ENCODE measurements at regions not wholly inside any gene's neighbourhood (a gene's known extent, or its start where the extent isn't known, plus 50 kb on each side); places are given as distances from the start of the nearest gene placed in this dataset.

GRCh38 chr10:4334871-4335270 lies 491.1 kb upstream of the AKR1E2 start:
- H3K9me1 ChIP-seq (ENCODE audit: control insufficient read depth, extremely low read depth, insufficient read depth, low read length): peaks cover 3% of the 10 kb centered on the region
- no peak overlapping the region for H3K27ac ChIP-seq (ENCODE audit: control insufficient read depth, insufficient read depth, low read length)
- no peak overlapping the region for H3K9ac ChIP-seq (ENCODE audit: control insufficient read depth, extremely low read depth, insufficient read depth, low read length)
- H3K36me3 ChIP-seq (ENCODE audit: control insufficient read depth in 2 of 2, extremely low read depth in 1 of 2, insufficient read depth in 2 of 2, low read length in 2 of 2): no peaks in the 10 kb centered on the region
- H3K4me1 ChIP-seq (ENCODE audit: control insufficient read depth, extremely low read depth, insufficient read depth, low read length): peaks cover 10% of the 10 kb centered on the region
- no peak for TF ChIP-seq EZH2 (IDR thresholded peaks at IDR 0.05; ENCODE audit: low read length)
- TF ChIP-seq, protein P1, sequence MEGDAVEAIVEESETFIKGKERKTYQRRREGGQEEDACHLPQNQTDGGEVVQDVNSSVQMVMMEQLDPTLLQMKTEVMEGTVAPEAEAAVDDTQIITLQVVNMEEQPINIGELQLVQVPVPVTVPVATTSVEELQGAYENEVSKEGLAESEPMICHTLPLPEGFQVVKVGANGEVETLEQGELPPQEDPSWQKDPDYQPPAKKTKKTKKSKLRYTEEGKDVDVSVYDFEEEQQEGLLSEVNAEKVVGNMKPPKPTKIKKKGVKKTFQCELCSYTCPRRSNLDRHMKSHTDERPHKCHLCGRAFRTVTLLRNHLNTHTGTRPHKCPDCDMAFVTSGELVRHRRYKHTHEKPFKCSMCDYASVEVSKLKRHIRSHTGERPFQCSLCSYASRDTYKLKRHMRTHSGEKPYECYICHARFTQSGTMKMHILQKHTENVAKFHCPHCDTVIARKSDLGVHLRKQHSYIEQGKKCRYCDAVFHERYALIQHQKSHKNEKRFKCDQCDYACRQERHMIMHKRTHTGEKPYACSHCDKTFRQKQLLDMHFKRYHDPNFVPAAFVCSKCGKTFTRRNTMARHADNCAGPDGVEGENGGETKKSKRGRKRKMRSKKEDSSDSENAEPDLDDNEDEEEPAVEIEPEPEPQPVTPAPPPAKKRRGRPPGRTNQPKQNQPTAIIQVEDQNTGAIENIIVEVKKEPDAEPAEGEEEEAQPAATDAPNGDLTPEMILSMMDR (optimal IDR thresholded peaks at IDR 0.05 in 1 of 3, IDR thresholded peaks at IDR 0.05 in 1 of 3, conservative IDR thresholded peaks at IDR 0.05 in 1 of 3; ENCODE audit: extremely low read depth in 1 of 3, insufficient read depth in 2 of 3, low read length in 3 of 3): no peak
- H2AFZ ChIP-seq (ENCODE audit: control insufficient read depth, low read length): no peak overlapping the region
- dilution Hi-C loops (cut with MboI; ENCODE audit: extremely low pct_ligation_motif_present, low sequenced_read_pairs): no loop called here
- H3K27me3 ChIP-seq (ENCODE audit: control insufficient read depth, extremely low read depth, insufficient read depth, low read length): no peaks in the 10 kb centered on the region
- H3K79me2 ChIP-seq (ENCODE audit: control insufficient read depth, insufficient read depth, low read length): no peaks in the 10 kb centered on the region
- no peak for DNase-seq (ENCODE audit: low read depth, low spot score)
- H3K4me2 ChIP-seq (ENCODE audit: control insufficient read depth, extremely low read depth, insufficient read depth, low read depth, low read length): no peak overlapping the region
- FAIRE-seq: no peak
- H3K4me3 ChIP-seq (ENCODE audit: control insufficient read depth in 2 of 3, extremely low read depth in 1 of 3, insufficient read depth in 2 of 3, low read depth in 1 of 3, low read length in 3 of 3): no peak overlapping the region
- H4K20me1 ChIP-seq (ENCODE audit: control insufficient read depth, extremely low read depth, insufficient read depth, low read length): no peaks in the 10 kb centered on the region
- peaks cover 6% of the 10 kb centered on the region for H3K9me3 ChIP-seq (ENCODE audit: control insufficient read depth, low read depth, low read length)

- peaks cover 15% of the 10 kb centered on the region for H3K4me1 ChIP-seq (ENCODE audit: control insufficient read depth, extremely low read depth, insufficient read depth, low read length)
- dilution Hi-C loops (cut with MboI; ENCODE audit: extremely low pct_ligation_motif_present, low sequenced_read_pairs): no loop called here
- no peaks in the 10 kb centered on the region for H3K27me3 ChIP-seq (ENCODE audit: control insufficient read depth, extremely low read depth, insufficient read depth, low read length)
- no peak for TF ChIP-seq EZH2 (IDR thresholded peaks at IDR 0.05; ENCODE audit: low read length)
- TF ChIP-seq, protein P1 (optimal IDR thresholded peaks at IDR 0.05 in 1 of 3, IDR thresholded peaks at IDR 0.05 in 1 of 3, conservative IDR thresholded peaks at IDR 0.05 in 1 of 3; ENCODE audit: extremely low read depth in 1 of 3, insufficient read depth in 2 of 3, low read length in 3 of 3): no peak
- H3K36me3 ChIP-seq (ENCODE audit: control insufficient read depth in 2 of 2, extremely low read depth in 1 of 2, insufficient read depth in 2 of 2, low read length in 2 of 2): no peaks in the 10 kb centered on the region
- peaks cover 3% of the 10 kb centered on the region for H3K9me1 ChIP-seq (ENCODE audit: control insufficient read depth, extremely low read depth, insufficient read depth, low read length)
- H4K20me1 ChIP-seq (ENCODE audit: control insufficient read depth, extremely low read depth, insufficient read depth, low read length): no peaks in the 10 kb centered on the region
- no peak overlapping the region for H3K4me2 ChIP-seq (ENCODE audit: control insufficient read depth, extremely low read depth, insufficient read depth, low read depth, low read length)
- H2AFZ ChIP-seq (ENCODE audit: control insufficient read depth, low read length): no peak overlapping the region
- DNase-seq (ENCODE audit: low read depth, low spot score) (no peak), FAIRE-seq (no peak)
- H3K79me2 ChIP-seq (ENCODE audit: control insufficient read depth, insufficient read depth, low read length): no peaks in the 10 kb centered on the region
- H3K27ac ChIP-seq (ENCODE audit: control insufficient read depth, insufficient read depth, low read length): no peak overlapping the region
- no peak overlapping the region for H3K4me3 ChIP-seq (ENCODE audit: control insufficient read depth in 2 of 3, extremely low read depth in 1 of 3, insufficient read depth in 2 of 3, low read depth in 1 of 3, low read length in 3 of 3)
- peaks cover 6% of the 10 kb centered on the region for H3K9me3 ChIP-seq (ENCODE audit: control insufficient read depth, low read depth, low read length)
- no peak overlapping the region for H3K9ac ChIP-seq (ENCODE audit: control insufficient read depth, extremely low read depth, insufficient read depth, low read length)
Observed at GRCh38 chr10:4334015-4334414, 492.0 kb upstream of the AKR1E2 start.

Data from keratinocyte (primary cell).